ENCODE measurements at regions not wholly inside any gene's neighbourhood (a gene's known extent, or its start where the extent isn't known, plus 50 kb on each side); places are given as distances from the start of the nearest gene placed in this dataset.

DNA sequence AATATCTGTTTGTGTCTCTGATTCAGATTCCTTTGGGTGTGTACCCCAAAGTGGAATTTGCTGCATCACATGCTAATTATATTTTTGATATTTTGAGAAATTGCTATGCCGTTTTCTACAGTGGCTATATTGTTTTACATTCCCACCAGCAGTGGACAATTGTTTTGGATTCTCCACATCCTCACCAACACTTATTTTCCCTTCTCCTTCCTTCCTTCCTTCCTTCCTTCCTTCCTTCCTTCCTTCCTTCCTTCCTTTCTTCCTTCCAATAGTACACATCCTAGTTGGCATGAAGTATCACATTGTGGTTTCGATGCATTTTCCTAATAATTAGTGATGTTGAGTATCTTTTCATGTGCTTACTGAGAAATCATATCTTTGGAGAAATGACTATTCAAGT is 535.5 kb downstream of the SH2D4B start:
- Histone ChIP-seq H3K27ac (replicated peaks) (no peak overlapping the region), H3K4me3 (replicated peaks; ENCODE audit: insufficient read depth, low read length) (no peak overlapping the region), H3K27me3 (ENCODE audit: insufficient read depth, poor library complexity, severe bottlenecking) (no peaks in the 10 kb centered on the region)
- DNase-seq (ENCODE audit: low read depth in 1 of 2, low spot score in 1 of 2): no peak
- TF ChIP-seq, protein P1, sequence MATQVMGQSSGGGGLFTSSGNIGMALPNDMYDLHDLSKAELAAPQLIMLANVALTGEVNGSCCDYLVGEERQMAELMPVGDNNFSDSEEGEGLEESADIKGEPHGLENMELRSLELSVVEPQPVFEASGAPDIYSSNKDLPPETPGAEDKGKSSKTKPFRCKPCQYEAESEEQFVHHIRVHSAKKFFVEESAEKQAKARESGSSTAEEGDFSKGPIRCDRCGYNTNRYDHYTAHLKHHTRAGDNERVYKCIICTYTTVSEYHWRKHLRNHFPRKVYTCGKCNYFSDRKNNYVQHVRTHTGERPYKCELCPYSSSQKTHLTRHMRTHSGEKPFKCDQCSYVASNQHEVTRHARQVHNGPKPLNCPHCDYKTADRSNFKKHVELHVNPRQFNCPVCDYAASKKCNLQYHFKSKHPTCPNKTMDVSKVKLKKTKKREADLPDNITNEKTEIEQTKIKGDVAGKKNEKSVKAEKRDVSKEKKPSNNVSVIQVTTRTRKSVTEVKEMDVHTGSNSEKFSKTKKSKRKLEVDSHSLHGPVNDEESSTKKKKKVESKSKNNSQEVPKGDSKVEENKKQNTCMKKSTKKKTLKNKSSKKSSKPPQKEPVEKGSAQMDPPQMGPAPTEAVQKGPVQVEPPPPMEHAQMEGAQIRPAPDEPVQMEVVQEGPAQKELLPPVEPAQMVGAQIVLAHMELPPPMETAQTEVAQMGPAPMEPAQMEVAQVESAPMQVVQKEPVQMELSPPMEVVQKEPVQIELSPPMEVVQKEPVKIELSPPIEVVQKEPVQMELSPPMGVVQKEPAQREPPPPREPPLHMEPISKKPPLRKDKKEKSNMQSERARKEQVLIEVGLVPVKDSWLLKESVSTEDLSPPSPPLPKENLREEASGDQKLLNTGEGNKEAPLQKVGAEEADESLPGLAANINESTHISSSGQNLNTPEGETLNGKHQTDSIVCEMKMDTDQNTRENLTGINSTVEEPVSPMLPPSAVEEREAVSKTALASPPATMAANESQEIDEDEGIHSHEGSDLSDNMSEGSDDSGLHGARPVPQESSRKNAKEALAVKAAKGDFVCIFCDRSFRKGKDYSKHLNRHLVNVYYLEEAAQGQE (IDR thresholded peaks at IDR 0.05; ENCODE audit: insufficient replicate concordance, low read depth): no peak
- TF ChIP-seq, protein P2, sequence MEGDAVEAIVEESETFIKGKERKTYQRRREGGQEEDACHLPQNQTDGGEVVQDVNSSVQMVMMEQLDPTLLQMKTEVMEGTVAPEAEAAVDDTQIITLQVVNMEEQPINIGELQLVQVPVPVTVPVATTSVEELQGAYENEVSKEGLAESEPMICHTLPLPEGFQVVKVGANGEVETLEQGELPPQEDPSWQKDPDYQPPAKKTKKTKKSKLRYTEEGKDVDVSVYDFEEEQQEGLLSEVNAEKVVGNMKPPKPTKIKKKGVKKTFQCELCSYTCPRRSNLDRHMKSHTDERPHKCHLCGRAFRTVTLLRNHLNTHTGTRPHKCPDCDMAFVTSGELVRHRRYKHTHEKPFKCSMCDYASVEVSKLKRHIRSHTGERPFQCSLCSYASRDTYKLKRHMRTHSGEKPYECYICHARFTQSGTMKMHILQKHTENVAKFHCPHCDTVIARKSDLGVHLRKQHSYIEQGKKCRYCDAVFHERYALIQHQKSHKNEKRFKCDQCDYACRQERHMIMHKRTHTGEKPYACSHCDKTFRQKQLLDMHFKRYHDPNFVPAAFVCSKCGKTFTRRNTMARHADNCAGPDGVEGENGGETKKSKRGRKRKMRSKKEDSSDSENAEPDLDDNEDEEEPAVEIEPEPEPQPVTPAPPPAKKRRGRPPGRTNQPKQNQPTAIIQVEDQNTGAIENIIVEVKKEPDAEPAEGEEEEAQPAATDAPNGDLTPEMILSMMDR (IDR thresholded peaks at IDR 0.05; ENCODE audit: insufficient read depth, low read length): no peak
- TF ChIP-seq GABPA (IDR thresholded peaks at IDR 0.05; ENCODE audit: low read depth) (no peak), SPI1 (IDR thresholded peaks at IDR 0.05; ENCODE audit: borderline replicate concordance, low read depth) (no peak), POLR2AphosphoS5 (IDR thresholded peaks at IDR 0.05; ENCODE audit: low read depth) (no peak)

DNA sequence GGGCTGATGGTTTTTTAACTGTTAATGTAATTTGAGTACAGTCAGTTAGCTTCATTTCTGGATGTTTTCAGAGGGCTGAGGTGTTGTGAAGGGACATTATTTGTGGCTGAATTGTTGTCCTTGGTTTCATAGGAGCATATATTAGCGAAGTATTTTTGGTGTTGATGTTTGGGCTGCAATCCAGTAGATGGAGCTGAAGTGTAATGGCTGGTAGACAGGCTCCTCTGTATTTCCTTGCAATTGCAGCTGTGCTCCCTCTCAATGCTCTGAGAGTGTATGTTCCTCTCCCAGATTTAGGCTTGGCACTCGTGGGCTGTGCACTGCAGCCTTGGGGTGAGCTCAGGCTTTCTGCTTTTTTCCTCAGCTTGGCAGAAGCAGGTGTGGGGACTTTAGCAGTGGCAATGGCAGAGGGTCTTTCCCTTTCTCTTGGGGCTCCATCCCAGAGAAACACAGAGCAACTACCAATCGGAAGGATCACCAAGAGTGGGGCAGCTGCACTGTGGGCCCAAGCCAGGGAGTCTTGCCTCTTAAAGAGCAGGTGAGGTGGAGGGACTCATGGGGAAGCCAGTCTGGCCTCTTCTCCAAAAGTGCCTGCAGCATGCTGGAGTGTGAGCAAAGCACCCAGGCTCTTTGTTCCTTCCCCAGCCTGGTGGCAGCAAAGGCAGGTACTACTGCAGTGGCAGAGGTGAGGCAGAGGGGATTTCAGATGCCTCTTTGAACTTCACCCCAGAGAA is 544.4 kb downstream of the SH2D4B start:
- TF ChIP-seq GABPA (IDR thresholded peaks at IDR 0.05; ENCODE audit: low read depth): no peak
- TF ChIP-seq SPI1 (IDR thresholded peaks at IDR 0.05; ENCODE audit: borderline replicate concordance, low read depth): no peak
- TF ChIP-seq POLR2AphosphoS5 (IDR thresholded peaks at IDR 0.05; ENCODE audit: low read depth): no peak
- TF ChIP-seq, protein P2 (IDR thresholded peaks at IDR 0.05; ENCODE audit: insufficient read depth, low read length): no peak
- TF ChIP-seq, protein P1 (IDR thresholded peaks at IDR 0.05; ENCODE audit: insufficient replicate concordance, low read depth): no peak
- Histone ChIP-seq H3K27ac (replicated peaks) (no peak overlapping the region), H3K27me3 (ENCODE audit: insufficient read depth, poor library complexity, severe bottlenecking) (peaks cover 3% of the 10 kb centered on the region), H3K4me3 (replicated peaks; ENCODE audit: insufficient read depth, low read length) (no peak overlapping the region)
- no peak for DNase-seq (ENCODE audit: low read depth in 1 of 2, low spot score in 1 of 2)

DNA sequence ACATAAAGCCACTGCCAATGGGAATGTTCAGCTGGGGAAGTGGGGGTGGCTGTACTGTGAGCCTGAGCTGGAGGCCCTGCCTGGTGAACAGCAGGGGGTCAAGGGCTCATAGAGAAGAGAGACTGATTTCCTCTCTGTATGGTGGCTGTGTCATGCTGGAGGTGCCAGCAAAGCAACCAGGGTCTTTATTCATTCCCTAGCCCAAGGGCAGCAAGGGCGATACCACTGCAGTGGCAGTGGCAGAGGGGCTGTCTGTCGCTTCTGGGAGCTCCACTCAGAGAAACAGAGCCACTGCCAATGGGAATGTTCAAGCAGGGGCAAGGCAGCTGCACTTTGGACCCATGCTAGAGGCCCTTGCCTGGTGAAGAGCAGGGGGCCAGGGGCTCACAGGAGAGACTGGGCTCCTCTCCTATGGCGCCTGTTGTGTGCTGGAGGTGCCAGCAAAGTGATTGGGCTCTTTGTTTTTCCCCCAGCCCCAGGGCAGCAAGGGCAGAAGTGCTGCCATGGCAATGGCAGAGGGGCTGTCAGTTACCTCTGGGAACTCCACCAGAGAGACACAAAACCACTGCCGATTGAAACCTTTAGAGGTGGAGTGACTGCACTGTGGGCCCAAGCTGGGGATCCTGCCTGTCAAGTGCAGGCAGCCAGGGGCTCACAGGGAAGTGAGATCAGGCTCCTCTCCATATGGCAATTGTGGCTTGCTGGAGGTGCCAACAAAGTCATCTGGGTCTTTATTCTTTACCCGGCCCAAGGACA is 545.1 kb downstream of the SH2D4B start:
- Histone ChIP-seq H3K27me3 (ENCODE audit: insufficient read depth, poor library complexity, severe bottlenecking) (peaks cover 3% of the 10 kb centered on the region), H3K27ac (replicated peaks) (no peak overlapping the region), H3K4me3 (replicated peaks; ENCODE audit: insufficient read depth, low read length) (no peak overlapping the region)
- TF ChIP-seq, protein P2 (IDR thresholded peaks at IDR 0.05; ENCODE audit: insufficient read depth, low read length): no peak
- no peak for TF ChIP-seq GABPA (IDR thresholded peaks at IDR 0.05; ENCODE audit: low read depth)
- TF ChIP-seq SPI1 (IDR thresholded peaks at IDR 0.05; ENCODE audit: borderline replicate concordance, low read depth): no peak
- TF ChIP-seq, protein P1 (IDR thresholded peaks at IDR 0.05; ENCODE audit: insufficient replicate concordance, low read depth): no peak
- no peak for TF ChIP-seq POLR2AphosphoS5 (IDR thresholded peaks at IDR 0.05; ENCODE audit: low read depth)
- DNase-seq (ENCODE audit: low read depth in 1 of 2, low spot score in 1 of 2): no peak

All from HL-60 (cell line).